GDM1 (cell line): ENCODE measurements at regions not wholly inside any gene's neighbourhood (a gene's known extent, or its start where the extent isn't known, plus 50 kb on each side); places are given as distances from the start of the nearest gene placed in this dataset.
A peak's percentile ranks its signal among the peaks of the same experiment; 100 is the strongest.

ENCODE experiments used
- DNase-seq: peaks from one replicate; lab custom pipeline; 2025; lab: John Stamatoyannopoulos, UW

- no peak for DNase-seq
Observed at GRCh38 chr10:83935339-83935736, 204.0 kb upstream of the GHITM start.

DNA sequence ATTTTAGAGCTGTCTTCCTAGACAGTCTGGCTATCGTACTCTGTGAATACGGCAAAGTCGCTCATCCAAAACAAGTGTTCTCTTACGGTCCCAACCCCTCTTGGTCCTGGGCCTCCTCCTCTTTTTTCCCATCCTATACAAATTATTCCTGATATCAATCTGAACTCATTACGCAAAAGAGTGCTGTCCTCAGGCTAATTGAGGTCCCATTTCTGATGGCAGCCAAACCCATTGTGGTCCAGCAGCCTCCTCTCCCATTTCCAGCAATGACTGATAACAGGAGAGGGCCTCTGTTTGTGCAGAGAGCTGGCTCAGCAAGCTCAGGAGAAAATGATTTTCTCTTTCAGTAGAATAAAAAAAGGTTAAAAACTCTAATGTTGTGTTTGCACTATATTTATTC, 203.4 kb upstream of the GHITM start:
- DNase-seq: no peak

DNA sequence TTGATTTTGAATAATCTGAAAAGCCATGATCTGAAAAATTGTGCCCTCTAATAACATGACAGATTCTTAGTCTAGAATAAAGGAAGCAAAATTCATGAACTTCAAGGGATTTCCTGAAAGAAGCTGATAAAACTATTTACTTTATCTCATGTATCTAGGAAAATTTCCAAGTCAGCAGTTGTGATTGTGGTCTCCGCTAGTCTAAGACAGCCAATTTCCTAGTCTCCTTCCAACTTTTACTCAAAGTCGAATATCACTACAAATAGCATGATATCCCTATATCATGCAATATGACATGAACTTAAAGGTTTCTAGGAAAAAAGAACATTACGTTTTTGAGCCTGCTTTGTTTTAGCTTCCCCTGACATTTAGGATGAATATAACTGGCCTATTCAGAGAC, 202.1 kb upstream of the GHITM start:
- DNase-seq: no peak

DNA sequence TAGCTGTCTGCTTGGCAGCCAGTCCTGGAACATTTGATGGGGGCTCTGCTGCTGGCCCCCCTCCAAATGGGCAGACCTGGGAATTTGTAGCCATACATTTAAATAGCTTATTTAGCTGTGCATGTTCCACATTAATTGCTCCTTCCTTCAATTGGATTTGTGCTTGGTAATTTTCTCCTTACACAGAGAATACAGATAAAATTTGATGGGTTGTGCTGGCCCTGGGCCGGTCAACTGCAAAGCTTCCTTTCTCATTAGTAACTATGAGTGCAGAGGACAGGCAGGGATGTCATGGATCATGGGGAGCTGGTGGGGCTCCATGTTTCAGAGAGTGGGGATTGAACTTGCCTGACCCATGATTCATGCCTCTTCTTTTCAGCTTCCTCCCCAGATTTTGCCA, 201.5 kb upstream of the GHITM start:
- no peak for DNase-seq

DNA sequence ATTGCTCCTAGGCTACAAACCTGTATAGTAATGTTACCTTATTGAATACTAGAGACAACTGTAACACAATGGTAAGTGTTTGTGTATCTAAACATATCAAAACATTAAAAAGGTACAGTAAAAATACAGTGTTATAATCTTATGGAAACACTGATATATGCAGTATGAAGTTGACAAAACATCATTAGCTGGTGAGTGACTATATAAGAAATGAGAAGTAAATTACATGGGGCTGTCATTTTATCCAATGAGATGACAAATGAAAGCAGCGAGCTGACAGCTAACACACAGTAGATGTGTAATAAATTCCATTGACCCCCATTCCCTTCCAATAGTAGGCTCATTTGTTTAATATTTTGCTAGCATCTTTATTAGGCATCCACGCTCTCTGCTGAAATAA, 198.1 kb upstream of the GHITM start:
- DNase-seq: no peak

DNA sequence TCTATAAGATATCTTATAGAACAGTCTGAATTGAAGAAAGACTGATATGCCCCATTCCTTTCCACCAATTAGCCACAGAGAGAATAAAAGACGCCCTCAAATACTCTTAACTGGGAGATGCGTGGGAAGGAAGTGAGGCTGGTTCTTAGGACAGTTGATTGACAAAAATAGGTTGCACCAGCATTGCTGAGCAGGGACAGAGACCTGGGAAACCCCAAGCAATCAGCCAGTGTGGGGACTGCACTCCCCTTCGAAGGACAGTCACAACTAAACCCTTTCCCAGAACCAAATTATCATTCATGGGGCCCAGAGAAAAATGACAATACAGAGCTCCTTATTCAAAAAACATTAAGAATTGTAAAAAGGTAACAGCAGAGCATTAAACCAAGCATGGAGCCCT, 196.9 kb upstream of the GHITM start:
- no peak for DNase-seq

DNA sequence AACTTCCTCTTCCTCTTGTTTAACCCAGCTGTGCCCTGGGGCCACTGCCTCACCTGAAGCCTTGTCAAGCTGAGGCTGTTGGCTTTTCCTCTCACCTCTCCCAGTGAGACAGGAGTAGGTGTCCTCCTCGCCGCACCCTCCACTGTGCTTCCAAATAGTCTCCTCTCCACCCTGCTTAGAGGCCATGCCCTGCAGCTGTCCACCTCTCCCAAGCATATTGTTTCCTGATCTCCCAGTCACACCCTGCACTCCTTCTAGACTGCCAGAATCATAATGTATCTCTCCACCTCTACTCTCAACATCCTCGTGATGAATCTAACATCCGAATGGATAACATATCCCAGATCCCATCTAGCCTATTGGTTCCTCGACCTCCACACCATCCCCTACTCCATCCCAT, 196.3 kb upstream of the GHITM start:
- no peak for DNase-seq

DNA sequence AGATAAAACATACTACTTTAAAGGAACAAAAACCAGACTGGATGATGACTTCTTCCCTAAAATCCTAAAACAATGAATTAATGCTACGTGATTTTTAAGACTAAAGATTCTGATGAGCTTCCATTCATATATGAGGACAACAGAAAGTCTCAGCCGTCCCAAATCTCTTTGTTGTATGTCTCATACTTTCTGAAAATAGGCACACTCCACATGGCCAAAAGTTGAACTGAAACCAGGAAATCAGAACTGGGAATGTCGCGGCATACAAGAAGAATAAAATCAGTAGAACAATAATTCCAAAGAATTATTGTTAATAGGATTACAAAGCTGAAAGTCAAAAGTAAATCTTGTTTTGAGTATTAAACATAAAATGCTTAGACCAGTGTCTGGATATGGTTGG, 195.4 kb upstream of the GHITM start:
- DNase-seq: no peak

GRCh38 chr10:83945982-83946718, 193.2 kb upstream of the GHITM start:
- no peak for DNase-seq

DNA sequence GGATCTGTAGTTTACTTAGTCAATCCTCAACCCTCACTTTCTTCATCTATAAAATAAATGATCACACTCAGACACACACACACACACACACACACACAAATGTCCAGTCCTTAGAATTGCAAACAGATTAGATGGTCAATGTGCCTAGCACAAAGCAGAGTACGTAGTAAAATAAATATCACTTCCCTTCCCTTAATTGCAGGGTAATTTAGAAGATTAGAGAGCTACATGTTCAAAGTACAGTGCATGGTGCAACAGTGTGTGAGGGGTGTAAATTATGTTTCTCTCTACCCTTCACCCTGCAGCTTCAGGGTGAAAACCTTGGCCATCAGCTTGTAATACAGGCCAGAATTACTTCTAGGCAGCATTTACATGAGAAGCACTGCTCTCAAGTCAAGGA, 187.0 kb upstream of the GHITM start:
- no peak for DNase-seq

- DNase-seq: no peak
Observed at GRCh38 chr10:83953589-83953988, 185.7 kb upstream of the GHITM start.

- DNase-seq: peak; percentile 44
Observed at GRCh38 chr10:83954193-83954799, 185.0 kb upstream of the GHITM start.

- no peak for DNase-seq
Observed at GRCh38 chr10:83955406-83955805, 183.9 kb upstream of the GHITM start.

- no peak for DNase-seq
Observed at GRCh38 chr10:83957168-83957947, 182.0 kb upstream of the GHITM start.

DNA sequence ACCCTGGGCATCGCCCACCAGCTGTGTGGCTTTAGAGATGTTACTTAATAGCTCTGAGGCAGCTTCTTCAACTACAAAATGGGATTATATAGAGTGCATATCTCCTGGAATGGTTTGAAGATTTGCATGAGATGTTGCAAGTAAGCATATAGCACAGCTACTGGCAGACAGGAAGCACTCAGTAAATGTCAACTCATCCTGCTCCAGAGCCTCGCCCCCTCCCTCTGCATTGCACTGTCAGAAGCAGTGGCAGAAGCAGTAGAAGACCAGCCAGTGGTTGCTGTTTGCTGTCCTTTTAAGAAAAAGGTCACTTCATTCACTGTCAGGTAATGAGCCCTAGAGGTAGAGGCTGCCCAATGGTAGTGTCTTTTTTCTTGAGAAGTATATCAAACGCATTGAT, 180.0 kb upstream of the GHITM start:
- DNase-seq: peak; percentile 35

DNA sequence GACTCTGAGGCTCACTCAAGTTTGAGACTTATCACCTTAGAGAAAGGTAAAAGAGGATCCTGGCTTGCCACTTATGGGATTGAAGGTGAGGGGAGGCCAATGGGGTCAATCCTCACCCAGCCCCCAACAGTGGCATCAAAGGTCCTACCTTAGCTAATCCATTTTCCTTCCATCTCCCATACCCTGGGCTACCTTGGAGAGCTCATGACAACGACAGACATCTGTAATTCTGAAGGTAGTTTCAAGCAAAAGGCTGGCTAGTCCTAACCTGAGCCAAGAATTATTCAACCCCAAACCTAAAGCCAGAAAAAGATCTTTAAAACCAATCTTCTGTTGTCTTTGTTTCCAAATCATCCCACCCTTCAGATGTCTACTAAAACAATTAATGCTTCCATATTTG, 179.2 kb upstream of the GHITM start:
- no peak for DNase-seq

DNA sequence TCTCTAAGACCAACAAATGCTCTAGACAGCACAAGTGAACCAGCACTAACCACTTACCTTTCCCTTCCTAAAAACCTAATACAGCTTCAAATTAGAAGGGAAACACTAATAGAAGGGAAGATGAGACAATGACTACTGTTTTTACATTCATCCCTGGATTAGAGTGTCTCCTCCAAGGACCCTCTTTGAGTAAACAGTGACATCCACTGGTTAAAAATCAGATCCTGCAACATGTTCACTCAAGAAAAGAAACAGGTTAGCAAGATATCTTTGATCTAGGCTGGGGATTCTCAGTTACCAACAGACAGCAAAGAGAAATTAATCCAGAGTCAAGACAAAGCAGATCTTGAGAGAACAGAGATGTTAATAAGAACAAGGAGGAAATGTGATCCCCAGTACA, 177.7 kb upstream of the GHITM start:
- DNase-seq: no peak

DNA sequence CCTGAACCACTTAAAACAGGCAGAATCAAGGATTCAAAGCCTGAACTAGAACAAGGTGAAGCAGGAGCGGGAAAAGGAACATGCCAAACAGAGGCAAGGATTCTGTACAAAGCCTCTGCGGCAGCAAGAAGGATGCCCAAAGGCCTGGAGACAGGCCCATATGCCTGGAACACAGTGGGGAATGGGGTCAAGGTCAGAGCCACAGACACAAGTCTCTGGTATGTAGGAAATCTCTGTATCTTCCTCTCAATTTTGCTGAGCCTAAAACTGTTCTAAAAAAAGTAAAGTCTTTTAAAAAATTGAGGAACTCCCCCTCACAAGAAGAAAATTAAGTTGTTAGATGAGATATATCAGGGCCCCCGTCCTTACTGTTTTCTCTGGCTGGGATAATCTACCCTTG, 175.9 kb upstream of the GHITM start:
- DNase-seq: no peak

GRCh38 chr10:83965473-83965872, 173.8 kb upstream of the GHITM start:
- no peak for DNase-seq

GRCh38 chr10:83968052-83968451, 171.3 kb upstream of the GHITM start:
- DNase-seq: no peak

- DNase-seq: no peak
Observed at GRCh38 chr10:83978681-83979383, 160.5 kb upstream of the GHITM start.

- no peak for DNase-seq
Observed at GRCh38 chr10:83982812-83983211, 156.5 kb upstream of the GHITM start.
